Testis (tissue), 2 donors: ENCODE measurements at regions not wholly inside any gene's neighbourhood (a gene's known extent, or its start where the extent isn't known, plus 50 kb on each side); places are given as distances from the start of the nearest gene placed in this dataset.
"Not testable (repeated sequence)": the region's sequence is repeated elsewhere in the genome, so short reads cannot be mapped to it uniquely, and the experiment has no call there.

Experiments used
- DNase-seq: peaks from one replicate; pipeline ENCODE4 v3.0.0-alpha.2; 2019
- H3K27ac ChIP-seq, 2 donors: fragments of 200-600 bp; sonication (generic); one replicate each; pipeline ENCODE4 v1.5.1; 2019
- H3K27me3 ChIP-seq: fragments of 200-600 bp; sonication (generic); one replicate; pipeline ENCODE4 v1.5.1; 2019
- H3K36me3 ChIP-seq: fragments of 200-600 bp; sonication (generic); one replicate; pipeline ENCODE4 v1.5.1; 2017; ENCODE audit warnings: low read depth; ENCODE audit errors: missing control alignments
- H3K4me1 ChIP-seq: fragments of 200-600 bp; sonication (generic); one replicate; pipeline ENCODE4 v1.5.1; 2019
- H3K4me3 ChIP-seq, 2 donors: fragments of 200-600 bp; sonication (generic); one replicate each; pipeline ENCODE4 v1.5.1; 2017 to 2019
- H3K9me3 ChIP-seq: fragments of 200-600 bp; sonication (generic); one replicate; pipeline ENCODE4 v1.5.1; 2017
- POLR2A ChIP-seq: fragments of 450-650 bp; IDR thresholded peaks from one replicate; pipeline ENCODE4 v1.6.1; 2017; ENCODE audit warnings: antibody characterized with exemption, mild to moderate bottlenecking, moderate library complexity
- WGBS, 2 donors: methylation state at CpG; one replicate each; pipeline ENCODE4 v1.1.5; 2018; 5-methylcytosine and 5-hydroxymethylcytosine counted together
- intact Hi-C: fragments of 100-400 bp; cut with DNase I; formaldehyde crosslinking; loops from one replicate; pipeline ENCODE4 v1.15.1; 2023; ENCODE audit warnings: low total_unique reads
- TF ChIP-seq, protein P1 (sequence below), 3 experiments: fragments of 450-650 bp in 2 of 3; fragments of 200-600 bp in 1 of 3; sonication (generic) in 1 of 3; IDR thresholded peaks; one replicate each; pipeline ENCODE4 v1.5.1; 2016 to 2019; ENCODE audit warnings: antibody characterized with exemption in 3 of 3, mild to moderate bottlenecking in 2 of 3, moderate library complexity in 1 of 3

DNA sequence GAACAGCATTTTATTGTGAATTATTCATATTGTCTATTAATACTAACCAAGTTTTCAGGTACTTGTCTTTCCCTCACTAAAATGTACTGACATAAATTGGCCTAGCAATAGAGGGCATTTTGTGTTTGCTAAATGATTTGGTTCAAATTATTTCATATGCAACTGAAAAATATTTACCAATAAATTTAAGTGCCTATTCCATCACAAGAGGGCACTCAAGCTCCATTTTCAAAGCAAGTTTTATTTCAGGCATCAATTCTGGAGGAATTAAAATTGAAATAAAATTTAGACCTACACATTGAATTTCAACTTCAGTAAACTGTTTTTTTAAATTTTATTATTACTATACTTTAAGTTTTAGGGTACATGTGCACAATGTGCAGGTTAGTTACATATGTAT, 114.3 kb upstream of the SYNCRIP start:
- Histone ChIP-seq H3K9me3 (no peaks in the 10 kb centered on the region), H3K4me3 (no peak overlapping the region), H3K27me3 (no peaks in the 10 kb centered on the region), H3K27ac (no peak overlapping the region), H3K4me1 (no peaks in the 10 kb centered on the region), H3K36me3 (no peaks in the 10 kb centered on the region)
- no peak for DNase-seq
- intact Hi-C loops = no loop called here
- no peak for TF ChIP-seq POLR2A
- TF ChIP-seq, protein P1, sequence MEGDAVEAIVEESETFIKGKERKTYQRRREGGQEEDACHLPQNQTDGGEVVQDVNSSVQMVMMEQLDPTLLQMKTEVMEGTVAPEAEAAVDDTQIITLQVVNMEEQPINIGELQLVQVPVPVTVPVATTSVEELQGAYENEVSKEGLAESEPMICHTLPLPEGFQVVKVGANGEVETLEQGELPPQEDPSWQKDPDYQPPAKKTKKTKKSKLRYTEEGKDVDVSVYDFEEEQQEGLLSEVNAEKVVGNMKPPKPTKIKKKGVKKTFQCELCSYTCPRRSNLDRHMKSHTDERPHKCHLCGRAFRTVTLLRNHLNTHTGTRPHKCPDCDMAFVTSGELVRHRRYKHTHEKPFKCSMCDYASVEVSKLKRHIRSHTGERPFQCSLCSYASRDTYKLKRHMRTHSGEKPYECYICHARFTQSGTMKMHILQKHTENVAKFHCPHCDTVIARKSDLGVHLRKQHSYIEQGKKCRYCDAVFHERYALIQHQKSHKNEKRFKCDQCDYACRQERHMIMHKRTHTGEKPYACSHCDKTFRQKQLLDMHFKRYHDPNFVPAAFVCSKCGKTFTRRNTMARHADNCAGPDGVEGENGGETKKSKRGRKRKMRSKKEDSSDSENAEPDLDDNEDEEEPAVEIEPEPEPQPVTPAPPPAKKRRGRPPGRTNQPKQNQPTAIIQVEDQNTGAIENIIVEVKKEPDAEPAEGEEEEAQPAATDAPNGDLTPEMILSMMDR (IDR thresholded peaks at IDR 0.05) = peak in 2 of 3 experiments; percentile 11 to 43

DNA sequence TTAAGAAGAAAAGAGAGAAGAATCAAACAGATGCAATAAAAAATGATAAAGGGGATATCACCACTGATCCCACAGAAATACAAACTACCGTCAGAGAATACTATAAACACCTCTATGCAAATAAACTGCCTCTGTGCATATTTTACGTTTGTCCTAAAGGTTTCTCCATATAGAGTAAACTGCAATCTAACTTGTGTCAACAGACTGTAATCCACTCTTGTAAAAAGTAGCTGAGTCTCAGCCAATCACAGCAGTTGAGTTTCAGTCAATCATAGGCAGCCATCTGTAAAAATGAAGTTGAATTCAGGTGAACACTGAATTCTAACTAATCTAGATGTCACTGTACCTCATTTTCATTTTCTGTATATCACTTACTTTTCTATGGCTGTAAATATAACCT, 112.2 kb upstream of the SYNCRIP start:
- no peaks in the 10 kb centered on the region for H3K4me1 ChIP-seq
- no peaks in the 10 kb centered on the region for H3K36me3 ChIP-seq
- H3K4me3 ChIP-seq = no peak overlapping the region
- no peak for TF ChIP-seq POLR2A
- TF ChIP-seq, protein P1 (IDR thresholded peaks at IDR 0.05) = no peak
- no peak overlapping the region for H3K27ac ChIP-seq
- 69 to 75% methylated on average over 2 of the region's 2 CpGs for WGBS, 2 donors
- H3K27me3 ChIP-seq = no peaks in the 10 kb centered on the region
- no peaks in the 10 kb centered on the region for H3K9me3 ChIP-seq
- intact Hi-C loops = no loop called here
- no peak for DNase-seq

DNA sequence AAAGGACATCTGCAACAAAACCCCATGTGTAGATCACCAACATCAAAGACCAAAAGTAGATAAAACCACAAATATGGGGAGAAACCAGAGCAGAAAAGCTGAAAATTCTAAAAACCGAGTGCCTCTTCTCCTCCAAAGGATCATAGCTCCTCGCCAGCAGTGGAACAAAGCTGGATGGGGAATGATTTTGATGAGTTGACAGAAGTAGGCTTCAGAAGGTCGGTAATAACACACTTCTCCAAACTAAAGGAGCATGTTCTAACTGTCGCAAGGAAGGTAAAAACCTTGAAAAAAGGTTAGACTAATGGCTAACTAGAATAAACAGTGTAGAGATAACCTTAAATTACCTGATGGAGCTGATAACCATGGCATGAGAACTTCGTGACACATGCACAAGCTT, 109.9 kb upstream of the SYNCRIP start:
- TF ChIP-seq POLR2A = no peak
- TF ChIP-seq, protein P1 (IDR thresholded peaks at IDR 0.05) = no peak

DNA sequence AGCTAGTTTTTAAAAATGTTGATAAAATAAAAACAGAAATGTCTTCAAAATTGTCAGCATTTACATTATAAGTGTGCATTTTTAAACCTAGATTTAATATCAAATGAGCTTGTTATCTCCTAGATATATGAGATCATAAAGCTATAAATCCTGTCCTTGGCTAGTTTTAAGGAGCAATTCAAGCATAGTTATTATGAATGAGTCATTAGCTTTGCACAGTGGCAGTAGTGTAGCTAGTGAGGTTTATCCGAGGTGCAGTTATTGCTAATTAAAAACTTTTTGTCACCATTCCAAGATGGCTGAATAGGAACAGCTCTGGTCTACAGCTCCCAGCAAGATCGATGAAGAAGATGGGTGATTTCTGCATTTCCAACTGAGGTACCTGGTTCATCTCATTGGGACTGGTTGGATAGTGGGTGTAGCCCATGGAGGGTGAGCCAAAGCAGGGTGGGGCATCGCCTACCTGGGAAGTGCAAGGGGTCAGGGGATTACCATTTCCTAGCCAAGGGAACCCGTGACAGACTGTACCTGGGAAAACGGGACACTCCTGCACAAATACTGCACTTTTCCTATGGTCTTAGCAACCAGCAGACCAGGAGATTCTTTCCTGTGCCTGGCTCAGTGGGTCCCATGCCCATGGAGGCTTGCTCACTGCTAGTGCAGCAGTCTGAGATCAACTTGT, 108.8 kb upstream of the SYNCRIP start:
- Histone ChIP-seq H3K27ac (no peak overlapping the region), H3K9me3 (no peaks in the 10 kb centered on the region), H3K4me3 (no peak overlapping the region), H3K36me3 (no peaks in the 10 kb centered on the region), H3K27me3 (no peaks in the 10 kb centered on the region), H3K4me1 (no peaks in the 10 kb centered on the region)
- WGBS, 2 donors = 82 to 86% methylated on average over 5 of the region's 5 CpGs
- intact Hi-C loops = no loop called here
- no peak for TF ChIP-seq POLR2A
- TF ChIP-seq, protein P1 (IDR thresholded peaks at IDR 0.05) = no peak
- DNase-seq = no peak

More for the DNA sequence above, 109.9 kb upstream of the SYNCRIP start:
- no peak for DNase-seq
- no peak overlapping the region for H3K27ac ChIP-seq
- intact Hi-C loops = no loop called here
- no peak overlapping the region for H3K4me3 ChIP-seq
- 86 to 90% methylated on average over 5 of the region's 5 CpGs for WGBS, 2 donors
- H3K36me3 ChIP-seq = no peaks in the 10 kb centered on the region
- no peaks in the 10 kb centered on the region for H3K9me3 ChIP-seq
- no peaks in the 10 kb centered on the region for H3K4me1 ChIP-seq
- H3K27me3 ChIP-seq = no peaks in the 10 kb centered on the region

DNA sequence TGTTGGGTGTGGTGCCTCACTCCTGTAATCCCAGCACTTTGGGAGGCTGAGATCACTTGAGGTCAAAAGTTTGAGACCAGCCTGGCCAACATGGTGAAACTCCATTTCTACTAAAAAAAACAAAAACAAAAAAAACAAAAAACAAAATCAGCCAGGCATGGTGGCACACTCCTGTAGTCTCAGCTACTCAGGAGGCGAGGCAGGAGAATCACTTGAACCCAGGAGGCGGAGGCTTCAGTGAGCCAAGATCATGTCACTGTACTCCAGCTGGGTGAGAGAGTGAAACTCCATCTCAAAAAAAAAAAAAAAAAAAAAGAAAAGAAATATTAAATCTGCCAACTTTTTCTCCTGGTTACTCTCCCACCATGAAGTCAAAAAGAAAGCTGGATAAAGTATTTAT, 107.5 kb upstream of the SYNCRIP start:
- H3K27ac ChIP-seq, DNase-seq, H3K9me3 ChIP-seq, intact Hi-C loops, H3K36me3 ChIP-seq, H3K4me3 ChIP-seq, H3K4me1 ChIP-seq, H3K27me3 ChIP-seq: not testable (repeated sequence)
- WGBS, 2 donors = 87 to 92% methylated on average over 2 of the region's 2 CpGs
